K562 (cell line): ENCODE measurements at regions not wholly inside any gene's neighbourhood (a gene's known extent, or its start where the extent isn't known, plus 50 kb on each side); places are given as distances from the start of the nearest gene placed in this dataset.
"Not testable (repeated sequence)": the region's sequence is repeated elsewhere in the genome, so short reads cannot be mapped to it uniquely, and the experiment has no call there.

Source experiments
- ATAC-seq: fragments of 200-7000 bp; cut with Tn5 transposase; 3 replicates; pipeline ENCODE4 v1.9.1; 2020; ENCODE audit warnings: moderate library complexity
- BruUV-seq: library from RNA; stranded (reverse); fragments of 400-500 nt; replicated peaks from 2 replicates; lab custom pipeline; 2021; lab: Mats Ljungman, UMichigan
- CTCF ChIA-PET: fragments of 300-600 bp; formaldehyde crosslinking; extraction: SDS; loops from one replicate; lab custom pipeline; 2021; ENCODE audit warnings: low intra/inter-chr PET ratio; lab: Yijun Ruan, JAX
- POLR2A ChIA-PET: fragments of 300-600, 350-650 bp; sonication (Branson Sonifier 250); formaldehyde crosslinking; extraction: SDS; loops from one replicate; lab custom pipeline; 2021; ENCODE audit warnings: antibody characterized with exemption, inconsistent platforms; lab: Yijun Ruan, JAX
- DNase-seq, 4 experiments: peaks; one replicate each; pipeline versions ENCODE4 v3.0.0 to v3.0.0-alpha.2; 2011 to 2018; ENCODE audit warnings: low spot score in 3 of 4, mixed read lengths in 3 of 4; ENCODE audit errors: extremely low read depth in 1 of 4
- FAIRE-seq: peaks from 2 replicates; lab custom pipeline; 2011; peaks lifted over from hg19 to GRCh38; lab: Jason Lieb, UNC
- H2AFZ ChIP-seq: 2 replicates; pipeline ENCODE4 v1.6.0; 2011; ENCODE audit warnings: low read depth, low read length, control low read depth, inconsistent platforms
- H3K27ac ChIP-seq: fragments of 200-600 bp; 3 replicates; pipeline ENCODE4 v1.8.0; 2011; ENCODE audit warnings: low read depth, mild to moderate bottlenecking, control low read depth, inconsistent platforms, low read length, moderate library complexity, mixed read lengths; ENCODE audit errors: extremely low read depth
- H3K27me3 ChIP-seq, 2 experiments: fragments of 300-600 bp in 1 of 2; 2 replicates in 1 of 2; 3 replicates in 1 of 2; pipeline versions ENCODE4 v1.6.0 to v1.8.0; 2011; ENCODE audit warnings: inconsistent platforms in 2 of 2, low read length in 2 of 2, mild to moderate bottlenecking in 1 of 2, mixed read lengths in 1 of 2, moderate library complexity in 1 of 2; ENCODE audit not compliant: control insufficient read depth in 2 of 2, insufficient read depth in 2 of 2
- H3K36me3 ChIP-seq: fragments of 300-600 bp; 3 replicates; pipeline ENCODE4 v1.8.0; 2011; ENCODE audit warnings: mild to moderate bottlenecking, low read length, inconsistent platforms; ENCODE audit not compliant: control insufficient read depth, insufficient read depth
- H3K4me1 ChIP-seq, 2 experiments: fragments of 200-600 bp in 1 of 2; replicated peaks in 1 of 2; 2 replicates in 1 of 2; 3 replicates in 1 of 2; pipeline versions ENCODE4 v1.5.1 to v1.8.0; 2011; ENCODE audit warnings: inconsistent platforms in 2 of 2, low read length in 2 of 2, mild to moderate bottlenecking in 1 of 2, mixed read lengths in 1 of 2, moderate library complexity in 1 of 2; ENCODE audit not compliant: control insufficient read depth in 2 of 2, insufficient read depth in 2 of 2
- H3K4me2 ChIP-seq: 2 replicates; pipeline ENCODE4 v1.6.1; 2011; ENCODE audit warnings: low read length, control low read depth, inconsistent platforms, mixed read lengths; ENCODE audit not compliant: insufficient read depth
- H3K4me3 ChIP-seq: fragments of 200-600 bp; sonication (generic), shearing (Covaris generic); 2 replicates; pipeline ENCODE4 v1.5.1; 2016; ENCODE audit warnings: control low read depth, inconsistent platforms
- H3K79me2 ChIP-seq: fragments of 200-600 bp; 3 replicates; pipeline ENCODE4 v1.8.0; 2011; ENCODE audit warnings: low read length, inconsistent platforms; ENCODE audit not compliant: control insufficient read depth, insufficient read depth
- H3K9ac ChIP-seq, 2 experiments: 2 replicates each; pipeline versions ENCODE4 v1.6.0 to v1.6.1; 2011; ENCODE audit warnings: low read depth in 2 of 2, low read length in 2 of 2, control low read depth in 1 of 2, inconsistent platforms in 1 of 2, mild to moderate bottlenecking in 1 of 2, mixed read lengths in 1 of 2; ENCODE audit not compliant: insufficient read depth in 1 of 2
- H3K9me1 ChIP-seq: one replicate; pipeline ENCODE4 v1.6.0; 2011; ENCODE audit warnings: inconsistent platforms, mild to moderate bottlenecking, low read length, moderate library complexity; ENCODE audit not compliant: control insufficient read depth, insufficient read depth
- H3K9me3 ChIP-seq: replicated peaks from 2 replicates; pipeline ENCODE4 v1.5.1; 2011; ENCODE audit warnings: low read depth, low read length, inconsistent platforms; ENCODE audit not compliant: control insufficient read depth, insufficient read depth
- H4K20me1 ChIP-seq: replicated peaks from 2 replicates; pipeline ENCODE4 v1.6.1; 2011; ENCODE audit warnings: low read length, inconsistent platforms, mixed read lengths; ENCODE audit not compliant: control insufficient read depth, insufficient read depth
- ATF6 ChIP-seq: sonication (generic); formaldehyde crosslinking; IDR thresholded peaks from 2 replicates; pipeline ENCODE4 v1.4.0; 2020; ENCODE audit warnings: mild to moderate bottlenecking, missing genetic modification reagents
- CREB1 ChIP-seq, 2 experiments: sonication (generic) in 1 of 2; formaldehyde crosslinking in 1 of 2; IDR thresholded peaks; 2 replicates each; pipeline versions ENCODE4 v1.6.1 to v1.8.0; 2012 to 2022; ENCODE audit warnings: inconsistent platforms in 1 of 2, mild to moderate bottlenecking in 1 of 2, missing genetic modification reagents in 1 of 2, moderate library complexity in 1 of 2
- LCOR ChIP-seq: sonication (generic); formaldehyde crosslinking; IDR thresholded peaks from 2 replicates; pipeline ENCODE4 v1.8.0; 2022; ENCODE audit warnings: mild to moderate bottlenecking, missing genetic modification reagents
- NR1H2 ChIP-seq: sonication (generic); formaldehyde crosslinking; IDR thresholded peaks from 2 replicates; pipeline ENCODE4 v1.4.0; 2020; ENCODE audit warnings: mild to moderate bottlenecking, missing genetic modification reagents
- PHF8 ChIP-seq: fragments of 200-600 bp; sonication (generic); IDR thresholded peaks from 2 replicates; pipeline ENCODE4 v1.6.1; 2012; ENCODE audit warnings: mixed run types, mild to moderate bottlenecking, inconsistent platforms, low read length, moderate library complexity, borderline replicate concordance
- ZBTB17 ChIP-seq: fragments of 450-650 bp; formaldehyde crosslinking; IDR thresholded peaks from 2 replicates; pipeline ENCODE4 v1.4.0; 2020; ENCODE audit warnings: mild to moderate bottlenecking
- ZNF263 ChIP-seq: sonication (generic); formaldehyde crosslinking; IDR thresholded peaks from 2 replicates; pipeline ENCODE4 v1.8.0; 2022; ENCODE audit warnings: mild to moderate bottlenecking, missing genetic modification reagents, borderline replicate concordance
- WGBS: fragments of 100-300 bp; shearing (Covaris generic); methylation state at CpG from one replicate; pipeline ENCODE4 v1.1.6; 2016; ENCODE audit warnings: low coverage, mixed read lengths; ENCODE audit not compliant: insufficient coverage; ENCODE audit errors: missing lambda C conversion rate; 5-methylcytosine and 5-hydroxymethylcytosine counted together
- in situ Hi-C: fragments of 300-500 bp; cut with MboI; formaldehyde crosslinking; loops from 4 replicates; pipeline ENCODE4 v1.15.0; 2018; ENCODE audit warnings: inconsistent platforms, mixed read lengths
- intact Hi-C: fragments of 100-400 bp; cut with micrococcal nuclease; formaldehyde crosslinking; loops from 2 replicates; pipeline ENCODE4 v1.14.2; 2022
- TF ChIP-seq, protein P1 (sequence below): sonication (generic); formaldehyde crosslinking; IDR thresholded peaks from 2 replicates; pipeline ENCODE4 v1.9.0; 2022; ENCODE audit warnings: mild to moderate bottlenecking, missing genetic modification reagents
- TF ChIP-seq, protein P2 (sequence below): sonication (generic); formaldehyde crosslinking; IDR thresholded peaks from 2 replicates; pipeline ENCODE4 v1.8.0; 2022; ENCODE audit warnings: missing genetic modification reagents, mild to moderate bottlenecking, moderate library complexity, borderline replicate concordance

GRCh38 chr7:113600428-113600827, 318.4 kb downstream of the PPP1R3A start:
- FAIRE-seq, H3K36me3 ChIP-seq, H3K9ac ChIP-seq, in situ Hi-C loops, intact Hi-C loops, H3K9me1 ChIP-seq, H3K4me3 ChIP-seq, ATAC-seq, DNase-seq, H3K9me3 ChIP-seq, BruUV-seq, H4K20me1 ChIP-seq, CTCF ChIA-PET, H3K27me3 ChIP-seq, H3K4me2 ChIP-seq, H3K4me1 ChIP-seq, H3K79me2 ChIP-seq, H2AFZ ChIP-seq, H3K27ac ChIP-seq: not testable (repeated sequence)
- WGBS = 5% methylated on average over 2 of the region's 2 CpGs
- POLR2A ChIA-PET = interaction anchor here (0.6 to 1.0 kb wide), 2 partner anchors 8 to 427 kb away, joined by 3 to 5 read pairs; no protein-coding TSS in a partner anchor

GRCh38 chr7:113593455-113593854, 325.4 kb downstream of the PPP1R3A start:
- intact Hi-C loops; H4K20me1 ChIP-seq; H3K4me1 ChIP-seq; H3K27me3 ChIP-seq; BruUV-seq; CTCF ChIA-PET; H3K9ac ChIP-seq; H3K9me3 ChIP-seq; H3K36me3 ChIP-seq; FAIRE-seq; in situ Hi-C loops; H3K4me2 ChIP-seq; H3K9me1 ChIP-seq; H3K79me2 ChIP-seq; H3K27ac ChIP-seq; TF ChIP-seq CREB1 (IDR thresholded peaks at IDR 0.05): not testable (repeated sequence)
- POLR2A ChIA-PET = interaction anchor here (0.6 to 1.7 kb wide), 2 partner anchors 44 to 1860 kb away, joined by 3 read pairs; no protein-coding TSS in a partner anchor
- DNase-seq (peak in 1 of 4 experiments; percentile 73), ATAC-seq (peak; percentile 36; the same call in 2 of the 3 replicates)
- Histone ChIP-seq H3K4me3 (peak overlapping the region; percentile 27), H2AFZ (peak overlapping the region; percentile 70)
- 2% methylated on average over 28 of the region's 30 CpGs for WGBS
- TF ChIP-seq, protein P1, sequence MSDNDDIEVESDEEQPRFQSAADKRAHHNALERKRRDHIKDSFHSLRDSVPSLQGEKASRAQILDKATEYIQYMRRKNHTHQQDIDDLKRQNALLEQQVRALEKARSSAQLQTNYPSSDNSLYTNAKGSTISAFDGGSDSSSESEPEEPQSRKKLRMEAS (CRISPR knock-in tag) = peak; percentile 89
- peak; percentile 95 for TF ChIP-seq LCOR (CRISPR knock-in tag)
- peak; percentile 48; the same call in 1 of the 2 replicates for TF ChIP-seq ZNF263 (CRISPR knock-in tag)
- peak; percentile 66; the same call in 1 of the 2 replicates for TF ChIP-seq NR1H2 (CRISPR knock-in tag)
- peak; percentile 57; the same call in 1 of the 2 replicates for TF ChIP-seq CREB1 (CRISPR knock-in tag; IDR thresholded peaks at IDR 0.05)
- peak; percentile 17; the same call in 1 of the 2 replicates for TF ChIP-seq ZBTB17 (CRISPR knock-in tag)
- TF ChIP-seq, protein P2, sequence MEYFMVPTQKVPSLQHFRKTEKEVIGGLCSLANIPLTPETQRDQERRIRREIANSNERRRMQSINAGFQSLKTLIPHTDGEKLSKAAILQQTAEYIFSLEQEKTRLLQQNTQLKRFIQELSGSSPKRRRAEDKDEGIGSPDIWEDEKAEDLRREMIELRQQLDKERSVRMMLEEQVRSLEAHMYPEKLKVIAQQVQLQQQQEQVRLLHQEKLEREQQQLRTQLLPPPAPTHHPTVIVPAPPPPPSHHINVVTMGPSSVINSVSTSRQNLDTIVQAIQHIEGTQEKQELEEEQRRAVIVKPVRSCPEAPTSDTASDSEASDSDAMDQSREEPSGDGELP (CRISPR knock-in tag) = peak; percentile 96
- TF ChIP-seq PHF8 = peak; percentile 38; the same call in 1 of the 2 replicates
- TF ChIP-seq ATF6 = peak; percentile 59; the same call in 1 of the 2 replicates
